ENCODE measurements at regions not wholly inside any gene's neighbourhood (a gene's known extent, or its start where the extent isn't known, plus 50 kb on each side); places are given as distances from the start of the nearest gene placed in this dataset.
"Not testable (repeated sequence)": the region's sequence is repeated elsewhere in the genome, so short reads cannot be mapped to it uniquely, and the experiment has no call there.

GRCh38 chr16:9141813-9142212 is 50.4 kb downstream of the HAPSTR1 start:
- FAIRE-seq (no peak), DNase-seq (ENCODE audit: extremely low spot score, insufficient read length, low read depth) (no peak)

GRCh38 chr16:9144106-9144505 is 52.7 kb downstream of the HAPSTR1 start:
- FAIRE-seq, result no peak
- no peak for DNase-seq (ENCODE audit: extremely low spot score, insufficient read length, low read depth)

GRCh38 chr16:9148374-9149015 is 57.1 kb downstream of the HAPSTR1 start:
- DNase-seq (ENCODE audit: extremely low spot score, insufficient read length, low read depth) (no peak), FAIRE-seq (no peak)

GRCh38 chr16:9151074-9151473 is 59.6 kb downstream of the HAPSTR1 start:
- FAIRE-seq, result no peak

GRCh38 chr16:9151597-9151996 is 60.2 kb downstream of the HAPSTR1 start:
- FAIRE-seq, result no peak

More at GRCh38 chr16:9151074-9151473, 59.6 kb downstream of the HAPSTR1 start:
- DNase-seq (ENCODE audit: extremely low spot score, insufficient read length, low read depth), result no peak

GRCh38 chr16:9152649-9153501 is 61.4 kb downstream of the HAPSTR1 start:
- DNase-seq (ENCODE audit: extremely low spot score, insufficient read length, low read depth), result no peak
- FAIRE-seq, result no peak

More at GRCh38 chr16:9151597-9151996, 60.2 kb downstream of the HAPSTR1 start:
- no peak for DNase-seq (ENCODE audit: extremely low spot score, insufficient read length, low read depth)

DNA sequence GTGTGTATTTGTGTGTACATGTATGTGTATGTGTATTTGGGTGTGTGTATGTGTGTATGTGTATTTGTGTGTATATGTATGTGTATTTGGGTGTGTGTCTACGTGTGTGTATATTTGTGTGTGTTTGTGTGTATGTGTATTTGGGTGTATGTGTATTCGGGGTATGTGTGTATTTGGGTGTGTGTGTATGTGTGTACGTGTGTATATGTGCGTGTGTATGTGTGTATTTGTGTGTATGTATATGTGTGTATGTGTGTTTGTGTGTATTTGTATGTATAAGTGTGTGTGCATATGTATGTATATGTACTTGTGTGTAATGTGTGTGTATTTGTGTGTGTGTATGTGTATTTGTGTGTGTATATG is 62.0 kb downstream of the HAPSTR1 start:
- FAIRE-seq, result no peak
- no peak for DNase-seq (ENCODE audit: extremely low spot score, insufficient read length, low read depth)

GRCh38 chr16:9154567-9155410 is 63.3 kb downstream of the HAPSTR1 start:
- FAIRE-seq, result no peak
- DNase-seq (ENCODE audit: extremely low spot score, insufficient read length, low read depth), result no peak

DNA sequence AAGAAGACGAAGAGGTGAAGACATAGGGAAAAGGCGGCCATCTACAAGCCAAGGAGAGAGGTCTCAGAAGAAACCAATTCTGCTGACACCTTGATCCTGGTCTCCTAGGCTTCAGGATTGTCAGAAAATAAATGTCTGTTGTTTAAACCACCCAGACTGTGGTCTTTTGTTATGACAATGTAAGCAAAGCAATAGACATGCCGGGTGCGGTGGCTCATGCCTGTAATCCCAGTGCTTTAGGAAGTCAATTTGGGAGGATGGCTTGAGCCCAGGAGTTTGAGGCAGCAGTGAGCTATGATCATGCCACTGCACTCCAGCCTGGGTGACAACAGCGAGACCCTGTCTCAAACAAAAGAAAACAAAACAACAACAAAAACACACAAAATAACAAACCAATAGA is 64.4 kb downstream of the HAPSTR1 start:
- FAIRE-seq, result no peak
- DNase-seq (ENCODE audit: extremely low spot score, insufficient read length, low read depth), result no peak

- no peak for DNase-seq (ENCODE audit: extremely low spot score, insufficient read length, low read depth)
- FAIRE-seq, result peak; percentile 15
Observed at GRCh38 chr16:9159839-9160550, 68.6 kb downstream of the HAPSTR1 start.

DNA sequence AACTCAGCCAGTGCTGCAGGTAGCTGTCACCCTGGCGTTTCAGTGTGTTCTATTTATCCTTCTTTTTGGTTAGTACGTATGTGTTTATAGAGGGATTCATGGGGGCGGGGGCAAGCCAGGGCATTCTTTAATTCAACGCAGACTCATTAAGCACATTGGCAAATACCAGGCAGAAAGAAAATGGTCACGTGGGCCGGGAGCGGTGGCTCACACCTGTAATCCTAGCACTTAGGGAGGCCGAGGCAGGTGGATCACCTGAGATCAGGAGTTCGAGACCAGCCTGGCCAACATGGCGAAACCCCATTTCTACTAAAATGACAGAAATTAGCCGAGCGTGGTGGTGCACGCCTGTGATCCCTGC is 69.1 kb downstream of the HAPSTR1 start:
- FAIRE-seq (no peak), DNase-seq (ENCODE audit: extremely low spot score, insufficient read length, low read depth) (no peak)

DNA sequence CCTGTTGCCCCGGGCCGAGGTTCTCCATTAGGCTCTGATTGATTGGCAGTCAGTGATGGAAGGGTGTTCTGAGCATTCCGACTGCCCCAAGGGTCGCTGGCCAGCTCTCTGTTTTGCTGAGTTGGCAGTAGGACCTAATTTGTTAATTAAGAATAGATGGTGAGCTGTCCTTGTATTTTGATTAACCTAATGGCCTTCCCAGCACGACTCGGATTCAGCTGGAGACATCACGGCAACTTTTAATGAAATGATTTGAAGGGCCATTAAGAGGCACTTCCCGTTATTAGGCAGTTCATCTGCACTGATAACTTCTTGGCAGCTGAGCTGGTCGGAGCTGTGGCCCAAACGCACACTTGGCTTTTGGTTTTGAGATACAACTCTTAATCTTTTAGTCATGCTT is 74.2 kb downstream of the HAPSTR1 start:
- FAIRE-seq (no peak), DNase-seq (ENCODE audit: extremely low spot score, insufficient read length, low read depth) (no peak)

GRCh38 chr16:9166326-9166993 is 75.0 kb downstream of the HAPSTR1 start:
- not testable (repeated sequence) for FAIRE-seq

DNA sequence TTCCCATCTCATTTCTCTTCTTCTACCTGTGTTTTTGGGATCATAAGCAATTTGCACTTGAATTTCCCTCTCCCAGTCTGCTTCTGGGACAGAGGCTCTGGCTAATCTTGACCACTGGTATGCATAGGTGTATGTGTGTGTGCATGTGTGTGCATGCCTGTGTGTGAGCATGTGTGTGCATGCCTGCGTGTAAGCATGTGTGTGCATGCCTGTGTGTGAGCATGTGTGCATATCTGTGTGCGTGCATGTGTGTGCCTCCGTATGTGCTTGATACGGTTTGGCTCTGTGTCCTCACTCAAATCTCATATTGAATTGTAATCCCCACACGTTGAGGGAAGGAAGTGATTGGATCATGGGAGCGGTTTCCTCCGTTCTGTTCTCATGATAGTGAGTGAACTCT is 77.7 kb downstream of the HAPSTR1 start:
- no peak for DNase-seq (ENCODE audit: extremely low spot score, insufficient read length, low read depth)
- FAIRE-seq, result no peak

More at GRCh38 chr16:9166326-9166993, 75.0 kb downstream of the HAPSTR1 start:
- DNase-seq (ENCODE audit: extremely low spot score, insufficient read length, low read depth), result not testable (repeated sequence)

- DNase-seq (ENCODE audit: extremely low spot score, insufficient read length, low read depth), result no peak
- no peak for FAIRE-seq
Observed at GRCh38 chr16:9170470-9170869, 79.0 kb downstream of the HAPSTR1 start.

- FAIRE-seq (no peak), DNase-seq (ENCODE audit: extremely low spot score, insufficient read length, low read depth) (no peak)
Observed at GRCh38 chr16:9176547-9177418, 85.3 kb downstream of the HAPSTR1 start.

DNA sequence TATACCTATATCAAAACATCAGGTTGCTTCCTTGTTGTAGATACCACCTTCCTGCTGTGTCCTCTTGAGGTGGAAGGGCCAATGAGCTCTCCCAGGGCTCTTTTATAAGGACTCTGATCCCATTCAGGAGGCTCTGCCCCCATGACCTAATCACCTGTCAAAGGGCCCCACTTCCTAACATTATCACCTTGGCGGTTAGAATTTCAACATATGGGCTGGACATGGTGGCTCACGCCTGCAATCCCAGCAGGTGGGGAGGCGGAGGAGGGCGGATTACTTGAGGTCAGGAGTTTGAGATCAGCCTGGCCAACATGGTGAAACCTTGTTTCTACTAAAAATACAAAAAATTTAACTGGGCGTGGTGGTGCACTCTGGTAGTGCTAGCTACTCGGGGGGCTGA is 86.4 kb downstream of the HAPSTR1 start:
- FAIRE-seq, result no peak
- DNase-seq (ENCODE audit: extremely low spot score, insufficient read length, low read depth), result no peak

- FAIRE-seq (no peak), DNase-seq (ENCODE audit: extremely low spot score, insufficient read length, low read depth) (no peak)
Observed at GRCh38 chr16:9183682-9184353, 92.4 kb downstream of the HAPSTR1 start.

Data from GM18507 (cell line).